ENCODE measurements at regions not wholly inside any gene's neighbourhood (a gene's known extent, or its start where the extent isn't known, plus 50 kb on each side); places are given as distances from the start of the nearest gene placed in this dataset.
"Not testable (repeated sequence)": the region's sequence is repeated elsewhere in the genome, so short reads cannot be mapped to it uniquely, and the experiment has no call there.

DNA sequence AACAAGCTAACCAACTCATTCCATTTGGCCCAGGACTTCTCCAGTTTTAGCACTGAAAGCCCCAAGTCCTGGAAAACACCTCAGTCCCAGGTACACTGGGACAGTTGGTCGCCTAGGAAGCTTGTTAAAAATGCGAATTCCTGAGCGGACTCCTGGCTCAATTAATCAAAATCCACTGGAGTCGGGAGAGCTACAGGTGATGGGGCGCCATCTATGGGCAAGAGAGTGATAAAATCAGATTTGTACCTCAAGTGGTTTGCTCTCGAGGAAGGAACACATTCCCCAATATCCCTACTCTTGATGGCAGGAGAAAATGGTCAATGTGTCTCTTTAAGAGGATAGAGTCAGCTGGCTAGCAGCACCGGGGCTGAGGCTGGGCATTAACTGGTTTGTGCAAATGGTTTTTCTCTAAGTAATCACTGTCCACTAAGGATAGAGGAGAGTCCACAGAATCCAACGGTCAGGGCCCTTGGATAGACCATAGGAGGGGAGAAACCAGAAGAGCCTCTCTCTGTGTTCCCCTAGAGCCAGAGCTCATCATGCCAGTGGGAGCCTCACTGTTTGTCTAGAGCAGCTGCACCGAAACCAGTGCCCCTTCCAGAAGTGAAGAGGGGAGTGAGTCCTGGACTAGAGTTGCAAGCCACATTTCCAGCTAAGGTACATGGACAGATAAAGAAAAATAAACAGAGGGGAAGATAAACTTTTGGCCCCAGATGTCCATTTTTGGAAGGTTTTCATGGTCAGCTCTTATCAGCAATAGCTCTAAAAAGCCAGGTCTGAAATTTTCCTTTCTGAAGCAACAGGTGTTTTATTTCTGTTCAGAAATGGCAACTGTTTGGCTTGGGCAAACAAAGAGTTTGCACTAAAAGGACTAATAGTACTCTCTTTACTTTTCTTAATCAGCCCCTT lies 148.5 kb downstream of the TENT5C start:
- DNase-seq: peak; percentile 72

DNA sequence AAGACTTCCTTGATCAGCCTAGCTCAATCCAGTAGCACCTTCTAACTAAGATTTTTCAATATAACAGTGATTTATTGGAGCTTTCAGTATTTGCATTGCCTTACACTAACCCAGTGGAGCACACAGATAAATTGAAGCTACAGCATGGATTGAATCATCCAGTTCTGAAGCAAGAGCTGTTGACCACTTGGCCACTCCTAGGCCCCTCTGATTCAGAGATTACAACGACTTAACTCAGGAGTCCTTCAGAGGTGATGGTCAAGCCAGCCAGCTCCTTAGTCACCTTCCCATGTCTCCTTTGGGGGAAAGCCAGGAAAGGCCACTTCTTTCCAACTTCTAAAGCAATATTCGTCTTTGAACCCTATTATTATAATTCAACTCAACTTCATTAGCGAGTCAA lies 151.8 kb downstream of the TENT5C start:
- no peak for DNase-seq

DNA sequence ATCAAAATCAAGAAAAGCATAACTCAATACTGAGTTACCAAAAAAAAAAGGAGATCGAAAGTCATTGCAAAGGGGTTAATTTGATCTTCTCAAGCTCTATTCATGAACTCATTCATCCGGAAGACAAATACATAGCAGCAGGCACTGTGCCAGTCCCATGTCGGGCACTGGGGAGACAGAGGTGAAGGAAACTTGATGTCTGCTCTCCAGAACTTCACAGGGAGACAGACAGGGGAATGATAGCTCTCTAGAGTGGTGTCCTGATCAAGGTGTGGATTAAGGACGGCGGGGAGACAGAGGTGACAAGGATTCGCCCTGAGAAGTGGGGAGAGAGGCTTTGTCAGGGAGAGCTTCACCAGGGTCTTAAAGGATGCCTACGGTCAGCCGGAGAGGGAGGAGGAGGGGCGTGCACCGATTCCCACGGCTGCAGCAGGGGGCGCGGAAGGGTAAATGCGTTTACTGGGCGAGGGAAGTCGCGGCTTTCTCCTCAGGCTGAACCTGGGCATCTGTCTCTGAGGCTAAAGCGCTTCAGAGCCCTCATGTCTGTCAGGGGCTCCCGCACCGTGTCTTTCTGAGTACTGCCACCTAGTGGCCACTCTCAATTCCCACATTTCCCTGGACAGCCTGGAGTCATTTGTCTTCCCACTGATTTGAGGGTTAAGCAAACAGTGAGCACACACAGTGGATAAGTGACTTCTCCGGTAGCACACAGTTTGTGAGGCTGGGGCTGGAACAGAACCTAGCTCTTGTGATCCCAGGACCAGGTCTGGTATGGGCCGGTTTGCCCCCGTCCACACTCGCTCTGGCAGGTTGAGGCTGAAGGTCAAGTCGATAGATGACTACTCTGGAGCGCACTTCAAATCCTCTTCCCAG lies 152.8 kb downstream of the TENT5C start:
- DNase-seq: peak; percentile 80

DNA sequence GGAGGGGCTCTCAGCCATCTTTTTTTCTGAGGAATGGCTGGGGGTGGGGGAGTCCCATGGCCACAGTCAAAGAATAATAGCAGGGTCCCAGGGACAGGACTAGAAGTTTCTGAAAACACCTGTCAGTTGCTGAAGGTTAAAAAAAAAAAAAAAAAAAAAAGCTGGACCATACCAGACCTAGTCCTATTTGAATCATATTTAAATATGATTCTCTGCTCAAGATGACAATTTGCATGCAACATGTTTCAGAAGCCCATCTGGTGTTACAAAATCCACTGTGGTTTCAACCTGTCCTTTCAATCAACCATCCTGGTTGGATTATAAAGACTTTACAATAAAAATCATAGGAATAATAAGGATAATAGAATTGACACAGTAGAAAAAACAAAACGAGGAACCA lies 153.7 kb downstream of the TENT5C start:
- DNase-seq: no peak

DNA sequence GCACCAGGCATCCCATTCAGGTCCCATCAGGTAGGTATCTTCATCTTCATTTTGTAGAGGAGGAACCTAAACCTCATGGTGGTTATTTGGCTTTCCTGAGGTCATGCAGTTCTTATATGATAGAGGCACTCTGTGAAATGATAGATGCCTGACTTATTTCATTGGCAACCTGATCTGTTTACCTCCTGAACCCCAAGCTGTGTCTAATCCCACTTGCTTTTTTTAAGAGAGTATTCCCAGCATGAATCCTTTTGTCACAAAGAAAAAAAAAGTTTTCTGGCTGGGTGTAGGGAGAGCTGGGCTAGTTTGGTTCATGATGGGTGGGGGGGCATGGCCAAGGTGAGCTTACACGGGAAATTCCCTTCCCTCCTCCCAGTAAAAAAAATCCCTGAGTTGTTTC lies 154.2 kb downstream of the TENT5C start:
- DNase-seq: no peak

DNA sequence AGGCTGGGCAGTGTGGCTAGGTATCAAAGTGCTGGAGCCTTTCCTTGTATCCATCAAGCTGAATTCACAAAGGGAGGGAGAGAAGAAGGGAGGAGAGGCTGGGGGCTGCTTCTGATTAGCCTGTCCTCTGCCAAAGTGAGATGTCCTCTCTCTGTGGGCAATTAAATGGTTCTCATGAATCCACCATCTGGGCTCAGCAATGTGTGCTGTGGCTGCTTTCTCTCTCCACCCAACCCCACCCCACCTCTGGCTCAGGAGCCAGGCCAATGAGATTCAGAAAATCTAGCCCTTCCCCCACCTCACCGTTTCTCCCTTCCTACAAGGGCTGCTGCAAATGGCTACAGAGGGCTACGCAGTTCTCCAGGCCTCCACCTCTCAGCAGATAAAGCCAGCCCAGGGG lies 154.6 kb downstream of the TENT5C start:
- no peak for DNase-seq

DNA sequence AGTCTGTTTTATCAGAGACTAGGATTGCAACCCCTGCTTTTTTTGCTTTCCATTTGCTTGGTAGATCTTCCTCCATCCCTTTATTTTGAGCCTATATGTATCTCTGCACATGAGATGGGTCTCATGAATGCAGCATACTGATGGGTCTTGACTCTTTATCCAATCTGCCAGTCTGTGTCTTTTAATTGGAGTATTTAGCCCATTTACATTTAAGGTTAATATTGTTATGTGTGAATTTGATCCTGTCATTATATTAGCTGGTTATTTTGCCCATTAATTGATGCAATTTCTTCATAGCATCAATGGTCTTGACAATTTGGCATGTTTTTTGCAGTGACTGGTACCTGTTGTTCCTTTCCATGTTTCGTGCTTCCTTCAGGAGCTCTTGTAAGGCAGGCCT lies 161.7 kb downstream of the GDAP2 start:
- not testable (repeated sequence) for DNase-seq

DNA sequence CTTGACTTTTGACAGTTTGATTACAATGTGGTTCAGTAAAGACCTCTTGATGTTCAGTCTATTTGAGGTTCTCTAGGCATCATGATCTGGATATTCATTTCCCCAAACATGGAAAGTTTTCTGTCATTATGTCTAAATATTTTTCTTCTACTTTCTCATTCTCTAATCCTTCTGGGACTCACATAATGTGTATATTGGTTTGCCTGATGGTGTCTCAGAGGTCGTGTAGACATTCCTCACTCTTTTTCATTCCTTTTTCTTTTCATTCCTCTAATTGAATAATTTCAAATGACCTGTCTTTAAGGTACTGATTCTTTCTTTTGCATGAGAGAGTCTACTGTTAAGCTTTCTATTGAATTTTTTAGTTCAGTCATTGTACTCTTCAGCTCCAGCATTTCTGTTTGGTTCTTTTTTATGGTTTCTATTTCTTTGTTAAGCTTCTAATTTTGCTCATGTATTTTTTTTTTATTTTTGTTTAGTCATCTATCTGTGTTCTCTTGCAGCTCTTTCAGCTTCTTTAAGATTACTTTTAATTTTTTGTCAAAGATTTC lies 158.4 kb downstream of the GDAP2 start:
- no peak for DNase-seq

DNA sequence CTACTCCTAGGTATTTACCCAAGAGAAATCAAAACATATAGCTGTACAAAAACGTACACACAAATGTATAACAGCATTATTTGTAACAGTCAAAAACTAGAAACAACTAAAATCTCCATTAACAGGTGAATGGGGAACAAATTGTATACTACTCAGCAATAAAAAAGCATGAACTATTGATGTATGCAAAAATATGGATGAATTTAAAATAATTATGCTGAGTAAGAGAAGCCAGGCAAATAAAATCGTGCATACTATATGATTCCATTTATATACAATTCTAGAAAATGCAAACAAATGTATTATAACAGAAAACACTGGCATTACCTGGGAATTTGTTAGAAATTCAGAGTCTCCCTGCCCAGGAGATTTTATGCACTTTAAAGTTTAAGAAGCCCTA lies 150.1 kb downstream of the GDAP2 start:
- DNase-seq: no peak

DNA sequence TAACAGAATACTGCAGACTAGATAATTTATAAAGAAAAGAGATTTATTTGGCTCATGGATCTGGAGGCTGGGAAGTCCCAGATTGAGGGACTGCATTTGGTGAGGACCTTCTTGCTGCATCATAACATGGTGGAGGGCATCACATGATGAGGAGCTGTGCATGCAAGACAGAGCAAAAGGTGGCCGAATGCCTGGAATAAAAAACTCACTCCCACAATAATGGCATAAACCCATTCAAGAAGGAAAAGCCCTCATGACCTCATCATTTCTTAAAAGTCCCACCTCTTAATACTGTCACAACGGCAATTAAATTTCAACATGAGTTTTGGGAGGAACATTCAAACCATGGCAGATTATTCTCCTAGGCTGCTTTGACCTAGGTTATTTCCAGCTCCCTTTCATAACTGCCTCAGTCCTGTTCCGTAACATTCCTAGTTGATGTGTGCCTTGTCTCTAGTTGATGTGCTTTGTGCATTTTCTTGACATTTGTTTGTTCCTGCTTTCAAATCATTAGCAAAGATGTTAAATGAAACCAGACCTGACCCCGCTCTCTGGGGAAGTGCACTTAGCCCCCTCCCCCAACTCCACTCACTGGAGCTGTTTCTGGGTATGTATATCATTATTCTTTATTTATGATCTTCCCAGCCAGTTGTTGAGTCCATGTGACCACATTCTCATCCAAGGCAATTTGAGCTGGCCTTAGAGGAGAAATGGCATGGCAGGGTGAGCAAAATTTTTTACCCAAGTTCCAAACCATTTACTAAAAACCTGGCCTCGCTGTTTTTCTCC lies 148.5 kb downstream of the GDAP2 start:
- no peak for DNase-seq

DNA sequence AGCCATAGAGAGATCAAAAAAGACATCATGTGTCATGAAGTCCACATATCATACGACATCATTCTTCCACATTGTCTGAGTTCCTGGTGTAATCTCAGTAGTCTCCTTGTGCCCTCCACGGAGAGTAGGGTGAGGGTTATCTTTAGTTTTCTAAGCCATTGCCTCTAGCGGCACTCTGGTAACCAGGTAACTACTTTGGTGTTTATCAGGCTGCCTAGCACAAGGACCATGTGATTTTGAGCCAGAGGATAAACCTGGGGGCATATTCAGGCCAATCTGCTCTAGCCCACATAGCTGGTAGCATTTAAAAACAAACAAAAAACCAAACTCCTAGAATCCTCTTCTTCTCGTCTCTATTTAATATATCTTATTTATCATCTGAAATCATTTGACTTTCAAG lies 147.4 kb downstream of the GDAP2 start:
- no peak for DNase-seq

DNA sequence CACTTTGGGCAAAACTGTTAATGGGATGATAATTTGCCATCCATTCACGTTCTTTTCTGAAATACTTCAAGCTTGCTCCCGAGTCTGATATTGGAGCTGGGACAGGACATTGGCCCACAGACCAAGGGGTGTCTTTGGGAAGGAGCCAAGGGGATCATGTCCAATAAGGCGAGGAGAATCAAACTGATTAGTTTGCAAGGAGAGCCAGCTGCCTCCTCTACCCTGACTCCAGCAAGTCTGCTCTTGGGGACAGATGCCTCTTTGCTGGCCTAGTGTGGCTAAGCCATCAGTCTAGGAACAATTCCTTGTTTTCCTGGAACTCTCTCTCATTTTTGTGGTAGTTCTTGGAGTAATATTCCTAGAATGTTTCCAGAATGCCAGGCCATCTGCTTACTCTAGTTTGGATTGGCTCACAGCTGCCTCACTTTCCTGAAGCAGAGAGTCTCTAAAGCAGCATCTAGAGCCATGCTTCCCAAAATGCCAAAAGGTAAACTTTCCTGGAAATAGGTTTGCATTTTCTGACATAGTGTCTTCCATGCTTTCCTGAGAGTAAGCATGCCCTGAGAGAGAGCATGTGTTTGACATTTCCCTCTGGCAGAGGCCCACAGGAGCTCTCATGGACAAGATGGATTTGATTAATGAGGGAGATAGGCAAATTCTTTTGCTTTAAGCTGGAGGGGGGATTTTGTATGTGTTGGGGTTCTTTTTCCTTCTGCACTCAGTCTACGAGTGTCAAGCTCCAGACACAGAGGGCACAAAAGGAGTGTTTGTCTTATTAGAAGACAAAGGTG lies 145.6 kb downstream of the GDAP2 start:
- no peak for DNase-seq

DNA sequence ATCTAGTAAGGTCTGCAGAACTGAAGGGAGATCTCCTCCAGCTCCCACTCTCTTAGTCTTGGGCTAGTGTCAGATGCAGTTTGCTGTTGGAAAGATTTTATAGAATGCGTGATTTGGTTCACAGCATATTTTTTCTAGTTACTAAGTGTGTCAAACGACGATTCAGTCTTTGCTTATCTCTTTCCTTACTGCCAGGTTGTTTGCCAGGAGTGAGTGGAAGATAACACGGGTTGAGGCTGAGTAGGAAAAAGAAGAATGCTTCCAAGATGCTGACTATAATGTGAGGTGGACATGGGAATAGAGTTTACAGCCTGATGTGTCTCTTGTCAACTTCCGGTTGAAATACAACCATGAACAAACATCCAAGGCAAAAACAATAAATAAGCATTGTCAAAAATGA lies 141.4 kb downstream of the GDAP2 start:
- DNase-seq: no peak

DNA sequence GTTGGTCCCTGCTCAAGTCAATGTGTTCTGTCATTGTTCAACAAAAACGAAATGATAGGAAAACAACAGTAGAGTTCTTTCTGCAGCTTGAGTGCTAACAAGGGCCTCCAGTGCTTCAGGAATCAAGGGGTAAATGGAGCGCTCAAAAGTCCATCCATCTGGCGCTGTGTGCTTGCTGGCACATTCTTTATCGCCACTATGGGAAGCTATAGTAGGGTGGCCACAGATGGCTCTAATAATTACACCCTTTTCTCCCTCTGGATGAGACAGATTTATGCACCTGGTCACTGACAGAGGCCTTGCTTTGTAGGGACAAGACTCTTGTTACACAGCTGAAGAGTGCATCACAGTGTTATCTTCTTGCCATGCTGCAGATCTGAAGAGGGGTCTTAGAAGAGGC lies 136.0 kb downstream of the GDAP2 start:
- no peak for DNase-seq

DNA sequence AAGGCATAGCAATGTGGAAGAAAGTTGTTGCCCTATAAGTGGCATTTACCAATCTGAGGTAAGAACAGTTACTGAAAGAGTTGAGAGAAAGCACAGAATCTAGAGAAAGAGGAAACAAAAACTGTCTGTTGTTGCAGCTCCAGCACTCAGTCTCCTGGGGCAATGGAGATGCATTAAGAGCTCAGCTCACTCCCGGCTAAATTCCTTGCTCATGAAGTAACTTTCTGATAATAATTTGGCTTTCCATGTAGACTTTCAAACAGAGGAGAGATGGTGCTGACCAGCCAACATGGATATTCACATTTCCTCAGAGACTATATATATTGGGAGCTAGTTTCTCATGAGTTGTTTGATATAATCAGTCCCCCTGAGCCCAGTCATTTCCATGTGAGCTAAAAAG lies 135.3 kb downstream of the GDAP2 start:
- no peak for DNase-seq

DNA sequence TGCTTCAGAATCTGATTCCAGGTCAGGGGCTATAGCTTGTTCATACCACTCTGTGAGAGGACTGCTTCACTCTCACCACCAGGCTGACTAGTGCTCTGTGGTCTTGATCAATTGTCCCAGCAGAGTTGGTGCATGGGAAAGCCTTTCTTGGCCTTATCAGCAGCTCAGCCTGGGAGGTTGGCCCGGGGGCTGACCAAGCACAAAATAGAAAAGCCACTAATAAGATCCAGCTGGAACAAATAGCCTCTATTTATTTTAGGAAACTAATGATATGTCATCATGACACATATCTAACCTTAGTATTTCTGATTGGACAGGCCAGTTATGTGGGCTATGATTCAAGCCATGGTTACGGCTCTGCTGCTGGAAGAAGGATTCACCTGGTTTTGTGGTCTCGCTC lies 134.2 kb downstream of the GDAP2 start:
- no peak for DNase-seq

DNA sequence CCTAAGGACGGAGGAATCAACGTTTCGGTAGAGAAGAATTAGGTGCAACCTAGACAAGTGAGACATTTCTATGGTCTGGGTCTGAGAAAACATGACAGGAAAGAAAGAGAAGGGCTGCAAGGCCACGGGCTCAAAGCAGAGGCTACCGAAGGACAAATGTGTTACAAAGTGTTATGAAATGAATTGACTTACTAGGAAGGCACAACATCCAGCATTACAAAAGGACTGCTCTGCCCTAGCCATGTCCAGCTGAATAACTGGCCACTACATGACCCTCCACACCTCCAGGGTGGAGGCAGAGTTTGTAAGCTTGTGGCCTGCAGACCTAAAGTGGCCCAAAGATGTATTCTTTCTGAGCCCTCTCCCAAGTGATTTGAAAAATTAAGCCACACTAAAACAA lies 133.6 kb downstream of the GDAP2 start:
- no peak for DNase-seq

DNA sequence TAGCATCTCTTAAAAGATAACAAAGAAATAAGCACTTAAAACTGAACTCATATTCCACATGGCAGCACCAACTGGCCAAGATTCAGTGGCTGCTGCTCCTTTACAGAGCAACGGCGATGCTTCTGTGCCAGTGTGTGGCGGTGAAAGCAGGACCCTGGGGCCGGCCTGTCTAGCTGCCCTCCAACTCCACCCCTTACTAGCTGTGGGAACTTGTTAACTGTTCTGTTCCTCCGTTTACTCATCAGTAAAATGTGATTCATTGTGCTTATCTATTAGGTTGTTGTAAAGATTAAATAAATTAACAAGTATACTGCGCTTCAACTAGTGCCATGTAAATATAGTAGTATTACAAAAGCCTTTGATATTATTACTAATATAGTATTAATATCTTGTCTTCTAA lies 133.2 kb downstream of the GDAP2 start:
- DNase-seq: no peak

DNA sequence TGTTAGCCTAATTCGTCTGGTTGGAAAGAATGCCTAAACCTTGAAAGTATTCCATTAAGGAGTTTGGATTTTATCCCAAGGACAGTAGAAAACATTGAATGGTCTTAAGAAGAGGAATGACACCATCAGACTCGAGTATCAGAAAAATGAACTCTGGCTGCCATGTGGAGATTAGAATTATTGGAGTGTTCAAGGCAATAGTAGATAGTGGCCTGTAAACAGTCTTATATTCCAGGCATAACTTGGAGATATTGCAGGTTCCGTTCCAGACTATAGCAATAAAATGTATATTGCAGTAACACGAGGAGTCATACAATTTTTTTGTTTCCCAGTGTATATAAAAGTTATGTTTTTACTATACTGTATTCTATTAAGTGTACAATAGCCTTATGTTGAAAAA lies 130.9 kb downstream of the GDAP2 start:
- DNase-seq: no peak

DNA sequence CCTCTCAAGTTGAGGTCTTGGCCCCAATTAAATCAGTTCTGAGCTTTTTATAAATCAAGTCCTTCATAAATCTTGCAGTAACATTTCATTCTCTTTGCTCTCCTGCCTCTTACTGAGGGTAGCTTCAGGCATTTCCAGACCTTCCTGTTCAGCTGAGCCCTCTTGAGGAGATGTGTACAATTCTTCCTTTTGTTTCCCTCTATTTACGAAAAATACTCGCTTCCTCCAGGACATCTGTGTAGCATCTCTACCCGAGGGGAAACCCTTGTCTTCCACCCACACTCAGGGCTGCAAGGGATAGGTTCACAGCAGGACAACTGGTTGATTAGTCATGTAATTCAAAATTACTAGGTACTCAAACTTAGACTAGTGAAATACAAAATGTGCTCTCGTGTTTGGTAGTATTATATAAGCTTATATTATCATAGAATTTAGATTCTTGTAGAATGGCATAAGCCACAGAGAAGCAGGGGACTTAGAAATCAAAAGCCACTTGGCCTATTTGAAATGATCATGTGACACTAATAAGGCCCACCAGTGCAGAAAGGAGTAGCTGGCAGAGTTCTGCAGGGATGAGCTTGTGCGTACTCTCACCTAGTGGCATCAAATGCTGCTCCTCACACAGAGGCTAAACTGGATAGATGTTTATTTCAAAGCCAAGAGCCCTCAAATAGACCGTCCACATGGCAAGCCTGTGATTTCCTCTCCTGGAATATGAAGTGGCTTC lies 126.7 kb downstream of the GDAP2 start:
- no peak for DNase-seq

DNA sequence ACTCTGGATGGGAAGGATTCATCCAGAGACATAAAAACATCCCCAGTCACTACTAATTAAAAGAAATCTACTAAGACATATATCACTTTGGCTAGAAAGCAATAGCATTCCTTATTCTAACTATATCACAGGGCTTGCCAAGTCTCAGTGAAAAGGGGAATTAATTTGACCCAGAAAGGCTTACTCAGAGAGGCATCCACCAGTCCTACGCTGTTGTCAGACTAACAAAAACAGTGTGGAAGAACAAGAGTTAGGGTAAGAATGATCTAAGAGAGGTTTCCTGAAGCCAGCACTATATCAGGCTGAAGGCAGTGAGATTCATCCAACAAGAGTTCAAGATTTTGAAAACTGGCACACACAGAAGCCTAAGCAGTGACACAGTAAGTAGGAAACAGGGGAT lies 126.1 kb downstream of the GDAP2 start:
- no peak for DNase-seq
